Transverse colon (tissue), 4 donors: ENCODE measurements at regions not wholly inside any gene's neighbourhood (a gene's known extent, or its start where the extent isn't known, plus 50 kb on each side); places are given as distances from the start of the nearest gene placed in this dataset.

Source experiments
- DNase-seq: peaks from one replicate; pipeline ENCODE4 v3.0.0-alpha.2; 2019
- H3K27ac ChIP-seq, 4 donors: fragments of 200-600 bp; sonication (generic); 2 replicates each; pipeline ENCODE4 v1.5.1; 2016 to 2018; ENCODE audit warnings: inconsistent platforms in 4 of 4
- H3K27me3 ChIP-seq: fragments of 200-600 bp; sonication (generic); 2 replicates; pipeline ENCODE4 v1.5.1; 2017; ENCODE audit warnings: inconsistent platforms
- H3K36me3 ChIP-seq, 4 donors: fragments of 200-600 bp; sonication (generic); 2 replicates each; pipeline ENCODE4 v1.5.1; 2017 to 2019; ENCODE audit warnings: inconsistent platforms in 4 of 4
- H3K4me1 ChIP-seq, 4 donors: fragments of 200-600 bp; sonication (generic); 2 replicates each; pipeline ENCODE4 v1.5.1; 2017 to 2020; ENCODE audit warnings: inconsistent platforms in 4 of 4
- H3K4me3 ChIP-seq, 4 donors: fragments of 200-600 bp; sonication (generic); 1 replicate in 1 of 4; 2 replicates in 3 of 4; pipeline versions ENCODE4 v1.5.1 to v1.6.1; 2017 to 2019; ENCODE audit warnings: inconsistent platforms in 4 of 4
- H3K9me3 ChIP-seq, 2 donors: fragments of 200-600 bp; sonication (generic); 2 replicates each; pipeline ENCODE4 v1.5.1; 2017 to 2019; ENCODE audit warnings: inconsistent platforms in 2 of 2
- CTCF ChIP-seq, 5 experiments: fragments of 200-600 bp in 3 of 5; fragments of 450-650 bp in 2 of 5; sonication (generic) in 3 of 5; IDR thresholded peaks; 1 replicate in 2 of 5; 2 replicates in 3 of 5; pipeline ENCODE4 v1.5.1; 2016 to 2017; ENCODE audit warnings: antibody characterized with exemption in 5 of 5, inconsistent platforms in 3 of 5, mild to moderate bottlenecking in 2 of 5, moderate library complexity in 1 of 5
- EP300 ChIP-seq: sonication (generic); formaldehyde crosslinking; IDR thresholded peaks from one replicate; pipeline ENCODE4 v1.6.1; 2017; ENCODE audit warnings: antibody characterized with exemption, low read depth
- POLR2A ChIP-seq: fragments of 450-650 bp; IDR thresholded peaks from one replicate; pipeline ENCODE4 v1.6.1; 2016; ENCODE audit warnings: antibody characterized with exemption, mild to moderate bottlenecking, moderate library complexity
- POLR2AphosphoS5 ChIP-seq, 3 donors: sonication (generic); formaldehyde crosslinking; IDR thresholded peaks; one replicate each; pipeline ENCODE4 v1.6.1; 2016; ENCODE audit warnings: antibody characterized with exemption in 3 of 3
- WGBS, 2 donors: methylation state at CpG; one replicate each; pipeline ENCODE4 v1.1.5; 2018; ENCODE audit warnings: low coverage in 1 of 2; 5-methylcytosine and 5-hydroxymethylcytosine counted together
- in situ Hi-C, 4 donors: fragments of 200-750 bp; cut with MboI; loops; one replicate each; pipeline versions ENCODE4 v1.15.0 to v1.15.1; 2017; ENCODE audit warnings: low sequenced_read_pairs in 3 of 4, low pct_ligation_motif_present in 1 of 4, low pct_unique_long_range_greater_than_20kb in 1 of 4
- intact Hi-C: fragments of 100-400 bp; cut with DNase I; formaldehyde crosslinking; loops from one replicate; pipeline ENCODE4 v1.15.1; 2023; ENCODE audit warnings: low total_unique reads

- no peak overlapping the region for H3K27ac ChIP-seq
- H3K4me1 ChIP-seq = no peaks in the 10 kb centered on the region
- in situ Hi-C loops (no loop called here), intact Hi-C loops (no loop called here)
- no peak for DNase-seq
- H3K4me3 ChIP-seq = no peak overlapping the region
- no peaks in the 10 kb centered on the region for H3K36me3 ChIP-seq
- H3K27me3 ChIP-seq = no peaks in the 10 kb centered on the region
- WGBS, 2 donors = 65 to 83% methylated on average over 2 of the region's 2 CpGs
- TF ChIP-seq EP300 (no peak), POLR2A (no peak)
- no peaks in the 10 kb centered on the region for H3K9me3 ChIP-seq
Observed at GRCh38 chr3:109922856-109923255, 585.5 kb upstream of the DPPA4 start.

DNA sequence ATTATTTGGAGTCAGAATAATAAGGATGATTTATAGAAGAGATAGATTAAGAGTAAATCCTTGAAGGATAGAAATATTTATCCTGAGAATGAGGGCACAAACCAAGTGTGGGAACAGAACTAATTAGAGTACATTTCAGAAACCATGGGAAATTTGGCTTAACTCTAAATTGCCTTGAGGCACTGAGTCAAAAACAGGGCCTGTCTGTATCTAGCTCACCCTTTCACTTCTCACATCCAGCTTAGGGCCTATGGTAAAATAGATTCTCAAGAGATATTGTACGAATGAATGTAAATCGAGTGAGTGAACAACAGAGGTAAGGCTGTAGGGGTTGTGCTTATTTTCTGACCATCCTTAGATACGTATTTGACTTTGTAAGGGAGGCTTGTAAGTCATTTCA is 586.1 kb upstream of the DPPA4 start:
- 69 to 84% methylated on average over 3 of the region's 3 CpGs for WGBS, 2 donors
- intact Hi-C loops = no loop called here
- Histone ChIP-seq H3K27ac (no peak overlapping the region), H3K36me3 (no peaks in the 10 kb centered on the region), H3K27me3 (no peaks in the 10 kb centered on the region), H3K4me3 (no peak overlapping the region), H3K4me1 (no peaks in the 10 kb centered on the region), H3K9me3 (no peaks in the 10 kb centered on the region)
- TF ChIP-seq POLR2AphosphoS5 (IDR thresholded peaks at IDR 0.05) (no peak), POLR2A (no peak), EP300 (no peak), CTCF (IDR thresholded peaks at IDR 0.05) (no peak)
- DNase-seq = no peak
- in situ Hi-C loops = no loop called here

DNA sequence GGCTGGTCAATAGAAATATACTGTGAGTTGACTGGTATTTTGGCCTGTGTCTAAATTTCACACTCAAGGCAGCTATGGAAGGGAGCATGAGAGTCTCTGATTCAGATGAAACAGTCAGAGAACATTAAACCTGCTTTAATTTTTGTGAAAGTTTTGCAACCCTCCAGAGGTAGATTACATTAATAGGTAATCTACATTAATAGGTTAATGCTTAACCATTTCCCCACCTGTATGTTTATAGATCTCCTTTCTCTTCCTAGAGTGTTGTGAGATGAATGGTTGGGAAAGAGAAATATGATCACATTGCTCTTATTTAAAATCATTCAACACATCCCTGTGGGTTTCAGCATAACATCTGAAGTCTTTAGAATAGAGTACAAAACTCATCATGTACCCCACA is 586.9 kb upstream of the DPPA4 start:
- Histone ChIP-seq H3K4me1 (no peaks in the 10 kb centered on the region), H3K27me3 (no peaks in the 10 kb centered on the region), H3K27ac (no peak overlapping the region), H3K9me3 (no peaks in the 10 kb centered on the region), H3K36me3 (no peaks in the 10 kb centered on the region), H3K4me3 (no peak overlapping the region)
- no peak for TF ChIP-seq POLR2AphosphoS5 (IDR thresholded peaks at IDR 0.05)
- no peak for TF ChIP-seq POLR2A
- no peak for TF ChIP-seq EP300
- TF ChIP-seq CTCF (IDR thresholded peaks at IDR 0.05) = no peak
- in situ Hi-C loops (no loop called here), intact Hi-C loops (no loop called here)
- DNase-seq = no peak

- no peak for TF ChIP-seq POLR2A
- TF ChIP-seq EP300 = no peak
- TF ChIP-seq CTCF (IDR thresholded peaks at IDR 0.05) = no peak
- no peak for TF ChIP-seq POLR2AphosphoS5 (IDR thresholded peaks at IDR 0.05)
- 96 to 100% methylated on average over 2 to 8 of the region's 8 CpGs for WGBS, 2 donors
- no peak for DNase-seq
- H3K9me3 ChIP-seq = no peaks in the 10 kb centered on the region
- no peak overlapping the region for H3K4me3 ChIP-seq
- no peaks in the 10 kb centered on the region for H3K4me1 ChIP-seq
- H3K27me3 ChIP-seq = no peaks in the 10 kb centered on the region
- no peak overlapping the region for H3K27ac ChIP-seq
- no peaks in the 10 kb centered on the region for H3K36me3 ChIP-seq
- in situ Hi-C loops = no loop called here
- intact Hi-C loops = no loop called here
Observed at GRCh38 chr3:109926376-109926775, 589.0 kb upstream of the DPPA4 start.

GRCh38 chr3:109927161-109927560 is 589.8 kb upstream of the DPPA4 start:
- Histone ChIP-seq H3K4me1 (no peaks in the 10 kb centered on the region), H3K4me3 (no peak overlapping the region), H3K9me3 (no peaks in the 10 kb centered on the region), H3K27me3 (no peaks in the 10 kb centered on the region), H3K36me3 (no peaks in the 10 kb centered on the region), H3K27ac (no peak overlapping the region)
- TF ChIP-seq POLR2AphosphoS5 (IDR thresholded peaks at IDR 0.05) (no peak), POLR2A (no peak), CTCF (IDR thresholded peaks at IDR 0.05) (no peak), EP300 (no peak)
- intact Hi-C loops = no loop called here
- in situ Hi-C loops = no loop called here
- no peak for DNase-seq
- WGBS, 2 donors = 69 to 83% methylated on average over 2 of the region's 2 CpGs
